ENCODE measurements at regions not wholly inside any gene's neighbourhood (a gene's known extent, or its start where the extent isn't known, plus 50 kb on each side); places are given as distances from the start of the nearest gene placed in this dataset.
A peak's percentile ranks its signal among the peaks of the same experiment; 100 is the strongest.
"Not testable (repeated sequence)": the region's sequence is repeated elsewhere in the genome, so short reads cannot be mapped to it uniquely, and the experiment has no call there.

DNA sequence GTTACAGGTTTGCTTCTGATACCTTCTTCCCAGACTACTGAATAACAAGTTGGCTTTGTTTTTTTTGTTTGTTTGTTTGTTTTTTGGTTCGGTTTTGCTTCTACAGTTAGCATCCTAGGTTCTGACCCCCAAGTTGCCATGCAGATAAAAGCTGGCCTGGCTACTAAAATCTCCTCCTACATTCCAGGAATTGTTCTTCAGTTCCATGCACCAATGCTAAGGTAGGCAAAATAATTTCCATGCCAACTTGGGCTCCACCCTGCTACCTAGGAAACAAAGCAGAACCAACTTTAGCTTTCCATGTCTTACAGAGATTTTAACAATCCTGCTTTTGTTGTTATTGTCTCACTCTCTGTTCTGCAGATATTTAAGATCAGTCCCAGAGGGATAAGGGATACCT, 495.5 kb upstream of the SOX9 start:
- no peak for DNase-seq

DNA sequence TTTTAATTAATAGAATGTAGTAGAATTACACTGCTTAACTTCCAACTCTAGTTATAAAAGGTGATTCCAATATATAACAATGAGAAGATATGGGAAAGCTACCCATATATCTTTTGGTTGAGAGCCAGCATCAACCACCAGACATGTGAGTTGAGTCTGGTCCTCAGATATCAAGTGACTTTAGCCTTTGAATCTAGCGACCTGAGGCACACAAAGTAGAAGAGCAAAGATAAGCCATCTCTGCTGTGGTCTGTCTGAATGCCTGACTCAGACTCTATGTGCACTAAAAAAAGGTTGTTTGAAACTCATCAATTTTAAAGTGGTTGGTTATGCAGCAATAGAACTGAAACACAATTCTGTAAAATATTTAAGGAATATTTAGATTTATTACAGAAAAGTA, 492.5 kb upstream of the SOX9 start:
- DNase-seq, result peak; percentile 9

DNA sequence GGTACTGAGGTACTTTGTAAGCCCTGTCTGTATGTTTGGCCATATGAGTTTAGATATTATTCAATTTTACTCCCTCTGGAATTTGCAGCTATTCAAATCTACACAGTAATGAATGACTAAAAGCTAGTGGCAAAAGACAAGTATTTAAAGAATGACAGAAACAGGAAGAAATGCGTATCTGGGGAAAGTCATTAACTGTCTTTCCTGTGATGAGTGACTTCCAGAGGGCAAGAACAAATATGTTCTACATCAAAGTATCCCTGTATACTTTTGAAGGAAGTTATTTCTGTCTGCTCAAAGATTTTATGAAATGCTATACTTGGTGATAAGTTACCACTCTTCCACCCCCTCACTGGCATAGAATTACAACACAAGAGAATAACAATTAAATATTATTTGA, 489.3 kb upstream of the SOX9 start:
- peak; percentile 80 for DNase-seq

DNA sequence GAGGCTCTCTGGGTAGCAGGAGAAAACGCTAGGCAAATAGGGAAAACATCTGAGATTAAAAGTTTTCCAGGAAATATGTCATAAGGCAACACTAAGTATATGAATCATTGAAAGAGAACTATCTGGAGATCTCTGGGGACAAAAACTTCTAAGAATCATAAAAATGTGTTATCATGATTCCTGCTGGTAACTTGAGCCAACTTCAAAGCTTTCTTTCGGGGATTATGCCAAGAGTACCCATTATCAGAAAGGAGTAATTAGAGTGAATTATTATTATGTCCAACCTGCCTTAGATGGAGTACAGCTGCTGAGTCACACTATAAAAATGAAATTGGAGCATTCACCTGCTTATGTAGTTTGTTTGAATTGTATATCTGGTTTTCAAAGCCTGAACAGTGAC, 488.5 kb upstream of the SOX9 start:
- DNase-seq, result peak; percentile 72

DNA sequence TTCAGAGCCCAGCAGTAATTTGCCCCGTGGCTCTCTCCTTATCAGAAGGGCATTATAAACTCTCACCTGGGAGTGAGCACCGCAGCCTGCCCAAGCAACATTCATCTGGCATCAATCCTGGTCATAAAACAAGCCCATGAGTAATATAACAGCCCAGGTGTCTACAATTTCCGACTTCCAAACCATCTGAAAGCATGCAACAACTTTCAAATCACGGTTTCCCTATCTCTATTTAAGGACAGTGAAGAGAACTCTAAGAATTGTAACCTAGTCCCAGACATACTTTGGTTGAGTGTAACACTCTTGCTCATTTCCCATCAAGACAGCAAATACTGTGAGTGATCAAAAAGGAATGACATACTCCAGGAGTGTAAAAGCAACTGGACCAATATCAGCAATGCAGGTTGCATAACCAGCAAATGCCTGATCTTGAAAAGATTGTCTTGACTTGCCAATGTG, 487.4 kb upstream of the SOX9 start:
- DNase-seq, result peak; percentile 91

DNA sequence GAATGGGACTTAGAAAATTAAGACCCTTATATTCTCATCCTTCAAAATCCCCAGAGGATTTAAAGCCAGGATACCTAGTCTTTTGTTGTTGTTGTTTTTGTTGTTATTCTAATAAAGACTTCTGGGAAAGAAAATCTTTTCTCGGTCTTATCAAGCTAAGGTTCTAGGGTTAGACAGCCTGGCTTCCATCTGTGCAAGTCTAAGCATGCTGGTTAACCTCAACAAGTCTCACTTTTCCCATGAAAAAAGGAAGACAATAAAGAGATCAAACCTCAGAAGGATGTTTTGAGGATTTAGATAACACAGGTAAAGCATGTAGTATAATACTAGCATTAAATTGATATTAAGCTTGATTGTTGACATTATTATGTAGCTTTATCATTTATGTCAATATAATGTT, 486.4 kb upstream of the SOX9 start:
- no peak for DNase-seq

DNA sequence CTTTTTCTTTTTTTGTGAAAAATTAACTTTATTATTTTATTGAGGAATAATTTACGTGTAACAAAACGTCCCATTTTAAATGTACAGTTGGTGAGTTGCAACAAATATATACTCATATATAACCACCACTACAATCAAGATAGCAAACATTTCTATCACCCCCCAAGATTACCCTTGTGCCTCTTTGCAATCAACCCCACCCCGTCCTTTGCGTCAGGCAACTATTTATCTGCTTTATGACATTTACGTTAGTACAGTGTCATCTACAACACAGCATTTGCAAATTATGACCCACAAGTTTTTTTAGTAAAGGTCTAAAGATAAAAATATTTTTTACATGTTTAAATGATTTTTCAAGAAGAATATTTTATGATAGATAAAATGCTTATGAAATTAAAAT, 485.6 kb upstream of the SOX9 start:
- DNase-seq, result no peak

DNA sequence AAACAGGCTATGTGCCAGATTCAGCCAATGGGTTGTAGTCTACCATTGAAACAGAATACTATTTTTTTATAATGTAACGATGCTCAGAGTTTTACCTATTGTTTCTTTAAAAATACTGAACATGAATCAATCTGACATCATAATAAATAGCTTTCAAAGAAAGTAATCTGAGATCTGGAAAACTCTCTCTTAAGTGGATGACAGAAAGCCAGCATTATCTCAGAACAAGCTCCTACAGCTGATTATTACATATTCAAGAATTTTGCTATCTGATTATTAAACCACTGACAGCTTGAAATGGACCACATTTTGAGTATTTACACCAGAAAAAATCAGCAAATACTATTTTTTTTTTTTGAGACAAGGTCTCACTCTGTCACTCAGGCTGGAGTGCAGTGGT, 484.2 kb upstream of the SOX9 start:
- DNase-seq, result no peak

DNA sequence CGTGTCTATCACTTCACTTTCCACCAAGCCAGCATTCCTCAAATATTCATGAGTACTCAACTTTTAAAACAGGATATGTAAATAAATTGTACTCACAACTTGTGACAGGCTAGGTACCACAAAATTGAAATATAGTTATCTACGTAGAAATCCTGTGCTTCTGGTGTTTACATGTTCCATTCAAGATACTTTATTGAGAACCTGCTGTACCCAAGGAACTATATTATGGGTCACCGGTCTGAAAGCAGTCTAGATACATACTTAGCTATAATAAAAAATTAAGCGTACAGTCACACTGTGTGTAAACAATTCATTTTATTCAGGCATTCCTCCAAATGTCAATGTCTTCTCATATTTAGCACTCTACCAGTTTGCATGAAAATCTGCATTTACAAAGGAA, 482.2 kb upstream of the SOX9 start:
- DNase-seq, result no peak

DNA sequence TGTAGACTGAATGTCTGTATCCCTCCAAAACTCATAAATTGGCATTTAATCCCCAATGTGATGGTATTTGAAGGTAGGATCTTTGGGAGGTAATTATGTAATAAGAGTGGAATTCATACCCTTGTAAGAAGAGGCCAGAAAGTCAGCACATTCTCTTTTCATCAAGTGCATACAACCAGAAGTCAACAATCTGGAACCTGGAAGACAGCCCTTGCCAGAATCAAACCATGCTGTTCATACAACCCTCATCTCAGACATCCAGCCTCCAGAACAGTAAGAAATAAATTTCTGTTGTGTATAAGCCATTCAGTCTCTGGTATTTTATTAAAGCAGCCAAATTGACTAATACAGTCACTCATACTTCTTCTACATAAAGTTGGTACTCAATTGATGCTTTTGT, 481.0 kb upstream of the SOX9 start:
- no peak for DNase-seq

DNA sequence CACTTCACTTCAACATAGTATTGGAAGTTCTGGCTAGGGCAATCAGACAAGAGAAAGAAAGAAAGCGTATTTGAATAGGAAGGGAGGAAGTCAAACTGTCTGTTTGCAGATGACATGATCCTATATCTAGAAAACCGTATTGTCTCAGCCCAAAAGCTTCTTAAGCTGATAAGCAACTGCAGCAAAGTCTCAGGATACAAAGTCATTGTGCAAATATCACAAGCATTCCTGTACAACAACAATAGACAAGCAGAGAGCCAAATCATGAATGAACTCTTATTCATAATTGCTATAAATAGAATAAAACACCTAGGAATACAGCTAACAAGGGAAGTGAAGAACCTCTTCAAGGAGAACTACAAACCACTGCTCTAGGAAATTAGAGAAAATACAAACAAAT, 473.9 kb upstream of the SOX9 start:
- DNase-seq, result not testable (repeated sequence)

DNA sequence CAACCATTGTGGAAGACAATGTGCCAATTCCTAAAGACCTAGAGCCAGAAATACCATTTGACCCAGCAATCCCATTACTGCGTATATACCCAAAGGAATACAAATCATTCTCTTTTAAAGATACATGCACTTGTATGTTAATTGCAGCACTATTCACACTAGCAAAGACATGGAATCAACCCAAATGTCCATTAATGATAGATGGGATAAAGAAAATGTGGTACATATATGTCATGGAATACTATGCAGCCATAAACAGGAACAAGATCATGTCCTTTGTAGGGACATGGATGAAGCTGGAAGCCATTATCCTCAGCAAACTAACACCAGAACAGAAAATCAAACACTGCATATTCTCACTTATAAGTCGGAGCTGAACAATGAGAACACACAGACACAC, 472.5 kb upstream of the SOX9 start:
- not testable (repeated sequence) for DNase-seq

DNA sequence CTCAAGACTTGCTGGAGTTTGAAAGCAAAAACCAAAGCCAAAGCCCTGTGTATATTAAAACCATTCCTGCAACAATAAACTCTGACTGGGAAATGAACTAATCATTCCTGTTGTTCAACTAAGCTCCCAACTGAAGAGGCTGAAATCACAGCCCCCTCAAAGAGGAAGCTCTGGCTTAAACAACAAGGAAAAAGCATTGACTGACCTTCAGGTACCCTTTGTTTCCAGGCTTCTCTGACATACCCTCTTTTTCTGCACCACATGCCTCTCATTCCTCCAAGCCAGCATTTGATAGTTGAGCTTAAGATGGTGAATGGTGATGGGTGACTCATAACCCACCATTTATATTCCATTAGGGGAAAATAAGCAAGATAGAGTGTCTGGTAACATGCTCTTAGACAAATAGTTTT, 470.9 kb upstream of the SOX9 start:
- peak; percentile 17 for DNase-seq

DNA sequence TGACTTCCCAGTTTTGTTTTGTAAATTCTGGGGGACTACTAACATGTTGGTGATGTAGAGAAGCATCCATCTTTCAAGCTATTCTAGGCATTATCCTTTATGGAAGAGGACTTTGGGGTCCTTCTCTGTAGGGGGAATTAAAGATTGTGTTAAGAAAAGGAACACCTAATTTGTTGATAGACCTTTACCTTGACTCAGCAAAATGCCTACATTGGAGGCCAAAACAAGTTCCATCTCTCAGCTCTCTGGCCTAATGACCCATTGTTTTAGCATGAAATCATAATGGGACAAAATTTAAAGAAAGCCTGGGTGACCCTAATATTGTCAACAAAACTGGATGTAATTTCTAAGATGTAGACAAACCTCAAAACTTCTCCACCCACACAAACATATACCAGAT, 465.3 kb upstream of the SOX9 start:
- no peak for DNase-seq

DNA sequence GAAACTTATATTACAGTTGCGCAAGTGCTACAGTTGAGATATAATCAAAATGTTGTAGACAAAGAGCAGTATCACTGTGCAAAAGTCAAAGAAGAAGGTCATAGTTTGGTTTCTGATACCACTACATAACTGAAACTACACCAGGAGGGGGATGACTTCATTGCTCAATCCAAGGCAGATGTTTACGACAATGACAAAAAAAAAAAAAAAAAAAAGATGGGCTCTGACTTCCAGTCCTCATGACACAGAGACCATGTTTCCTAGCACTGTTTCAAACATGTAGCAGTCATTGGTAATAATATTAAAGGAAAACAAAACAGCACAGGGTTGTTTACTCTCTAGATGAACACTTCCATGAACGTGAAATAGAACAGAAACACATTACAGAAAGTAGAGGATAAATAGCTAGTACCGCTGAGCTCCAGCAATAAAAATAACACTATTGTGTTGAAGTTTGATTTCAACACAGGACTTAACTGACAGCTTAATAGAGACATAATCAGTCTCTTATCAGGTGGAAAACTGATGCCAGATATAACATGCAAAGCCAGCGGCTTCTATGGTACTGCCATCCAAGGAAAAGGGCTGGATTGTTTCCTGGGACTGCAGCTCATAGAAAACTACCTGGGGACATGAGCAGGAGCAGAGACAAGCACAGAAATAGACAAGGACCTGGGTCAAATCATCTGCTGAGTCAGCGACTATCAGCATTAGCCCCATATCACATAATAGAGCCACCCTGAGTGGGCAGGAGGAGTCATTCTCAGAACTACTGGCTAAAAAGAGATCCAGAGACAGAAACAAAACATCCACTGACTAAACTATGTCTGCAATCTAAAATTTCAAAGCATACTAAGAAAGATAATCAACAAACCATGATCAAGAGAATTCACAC, 463.6 kb upstream of the SOX9 start:
- no peak for DNase-seq

DNA sequence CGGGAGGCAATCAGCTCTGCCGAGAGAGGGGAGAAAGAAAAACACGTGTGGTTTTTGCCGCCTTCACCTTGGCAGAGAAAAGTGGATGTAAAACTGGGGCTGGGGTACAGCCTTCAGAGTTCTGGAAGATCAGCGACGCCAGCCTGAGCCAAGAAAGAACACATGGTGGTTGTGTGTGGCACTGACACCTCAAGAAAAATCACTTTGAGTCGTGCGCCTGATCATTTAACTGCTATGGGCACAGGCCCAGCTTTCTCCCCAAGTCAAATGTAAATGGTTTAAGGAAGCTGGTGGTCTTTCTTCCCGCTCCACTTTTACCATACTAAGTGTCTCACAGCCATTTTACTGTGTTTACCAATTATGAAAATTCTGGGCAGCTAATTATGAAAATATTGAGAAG, 461.8 kb upstream of the SOX9 start:
- DNase-seq, result no peak

DNA sequence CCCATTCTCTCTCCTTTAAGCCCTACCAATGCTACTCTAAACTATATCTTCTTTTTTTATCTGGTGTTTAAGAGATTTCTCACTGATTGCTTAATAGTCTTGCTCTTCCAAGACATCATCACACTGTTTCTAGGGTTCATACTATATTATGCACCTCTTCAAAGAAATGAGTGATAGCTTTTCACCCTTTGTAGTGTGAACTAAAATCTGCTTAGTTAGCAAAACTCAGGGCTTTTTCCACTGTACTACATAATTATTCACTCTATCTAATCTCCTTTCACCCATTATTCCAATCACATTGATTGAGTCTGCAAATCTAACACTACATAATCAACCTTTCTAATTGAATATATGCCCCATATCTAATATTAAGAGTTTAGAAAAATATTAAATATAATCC, 456.0 kb upstream of the SOX9 start:
- DNase-seq, result no peak

DNA sequence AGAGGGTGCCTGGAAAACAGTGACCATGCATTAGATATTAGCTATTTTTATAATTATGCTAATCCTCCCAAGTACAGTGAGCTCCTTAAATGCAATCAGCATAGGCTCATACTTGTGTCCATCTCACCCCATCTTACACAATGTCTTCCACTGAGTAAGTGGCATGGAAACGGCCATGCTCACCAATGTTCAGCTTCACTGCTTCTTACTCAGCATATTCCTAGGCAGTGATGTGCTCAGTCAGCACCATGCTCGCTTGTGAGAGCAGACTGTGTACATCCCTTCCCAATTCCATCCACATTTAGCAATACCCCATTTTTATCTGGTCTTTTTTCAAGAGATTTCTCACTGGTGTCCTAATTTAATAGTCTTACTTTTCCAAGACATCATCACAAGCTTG, 454.8 kb upstream of the SOX9 start:
- DNase-seq, result no peak

DNA sequence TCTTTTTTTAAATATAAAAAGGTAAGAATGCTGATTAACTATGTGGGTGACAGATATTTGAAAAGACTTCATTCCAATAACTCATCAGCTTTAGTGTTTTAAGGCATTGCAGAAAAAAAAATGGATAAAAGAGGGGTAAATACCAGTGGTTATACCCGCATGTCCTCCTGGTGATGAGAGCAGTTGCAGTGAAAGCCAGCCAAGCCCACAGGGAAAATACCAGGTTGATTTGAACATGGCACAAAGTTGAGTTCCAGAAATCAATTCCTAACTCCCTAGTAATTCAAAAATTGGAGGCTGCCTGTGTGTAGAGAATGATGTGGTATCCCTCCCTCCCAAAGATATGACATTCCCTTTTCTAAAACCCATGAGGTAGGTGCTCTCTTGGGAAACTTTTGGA, 453.2 kb upstream of the SOX9 start:
- DNase-seq, result no peak

DNA sequence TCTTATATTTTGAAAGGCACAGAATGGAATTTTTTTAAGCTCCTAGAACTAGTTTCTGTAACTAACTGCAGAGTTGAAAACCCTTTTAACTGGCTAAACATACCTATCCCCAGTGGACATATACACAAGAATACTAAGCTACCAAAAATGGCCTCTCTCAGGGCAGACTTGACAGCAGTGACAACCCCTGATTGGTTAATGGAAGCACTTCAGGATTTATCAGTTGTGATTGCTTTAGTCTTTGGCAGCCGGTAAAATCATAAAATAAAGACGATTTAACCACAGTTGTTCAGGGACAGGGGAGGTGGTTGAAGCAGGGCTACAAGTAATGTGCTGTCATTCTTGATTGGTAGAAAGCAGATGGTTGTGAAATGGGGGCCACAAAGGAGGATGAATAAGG, 452.0 kb upstream of the SOX9 start:
- no peak for DNase-seq

DNA sequence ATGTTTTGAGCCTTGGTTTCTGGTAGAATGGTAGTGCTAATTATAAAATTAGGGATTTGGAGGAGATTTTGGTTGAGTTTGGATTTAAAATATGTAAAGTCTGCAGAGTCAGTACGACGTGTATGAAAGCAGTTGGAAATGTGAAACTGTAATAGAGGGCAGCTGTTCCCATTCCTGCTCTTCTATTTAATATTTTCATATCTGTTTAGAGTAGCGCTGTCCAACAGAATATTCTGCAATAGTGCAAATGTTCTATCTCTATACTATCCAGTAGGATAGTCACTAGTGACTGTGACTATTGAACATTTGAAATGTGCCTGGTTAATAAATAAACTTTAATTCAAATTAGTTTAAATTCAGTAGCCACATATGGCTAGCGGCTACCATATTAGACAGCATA, 443.4 kb upstream of the SOX9 start:
- DNase-seq, result no peak

DNA sequence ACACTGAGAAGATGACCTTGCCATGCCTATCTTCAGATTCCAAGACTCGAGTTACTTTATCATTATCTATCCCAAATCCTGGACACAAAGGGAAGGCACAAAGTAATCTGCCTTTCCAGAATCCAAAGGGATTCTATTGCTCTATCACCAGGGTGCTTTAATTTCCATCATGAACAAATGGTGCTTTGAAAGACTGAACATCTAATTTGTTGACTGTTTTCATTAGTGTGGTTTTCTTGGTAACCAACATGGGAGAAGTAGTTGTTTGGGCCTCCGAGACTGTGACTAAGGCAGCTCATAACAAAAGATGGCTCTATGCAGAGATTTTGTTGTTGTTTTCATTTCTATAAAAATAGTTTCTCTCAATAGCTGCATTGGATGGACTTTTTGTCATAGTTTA, 441.0 kb upstream of the SOX9 start:
- DNase-seq, result no peak

DNA sequence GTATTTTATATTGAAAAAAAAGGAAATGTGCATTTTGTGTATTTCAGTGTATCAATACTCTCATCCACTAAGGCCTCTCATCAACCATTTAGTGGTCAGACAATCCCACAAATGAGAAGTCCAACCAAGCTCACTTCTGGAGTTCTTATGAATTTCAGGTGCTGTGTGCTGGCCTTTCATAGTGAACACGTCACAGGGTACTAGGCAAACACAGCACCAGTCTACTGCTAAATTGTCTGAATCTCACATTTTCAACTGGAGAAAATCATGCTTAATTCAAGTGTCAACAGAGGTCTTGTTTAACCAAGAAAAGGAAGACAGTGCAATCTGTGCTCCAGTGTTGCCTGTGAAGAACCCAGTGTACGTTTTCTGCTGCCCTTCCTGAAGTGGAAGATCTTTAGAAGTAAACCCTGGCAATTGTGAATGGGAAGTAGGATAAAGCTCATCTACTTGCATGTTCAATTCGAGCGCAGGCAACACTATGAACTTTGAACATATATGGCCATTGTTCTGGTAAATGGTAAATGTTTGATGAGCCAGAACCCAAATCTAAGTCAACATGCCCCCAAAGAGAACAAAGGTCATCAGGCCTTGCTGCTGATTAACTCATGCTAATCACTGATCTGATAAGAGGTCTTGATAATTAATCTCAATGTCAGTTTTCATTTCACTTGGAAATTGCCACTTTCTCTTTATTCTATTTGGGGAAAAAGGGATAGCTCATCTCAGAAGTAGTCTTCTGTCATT, 439.2 kb upstream of the SOX9 start:
- DNase-seq, result no peak

DNA sequence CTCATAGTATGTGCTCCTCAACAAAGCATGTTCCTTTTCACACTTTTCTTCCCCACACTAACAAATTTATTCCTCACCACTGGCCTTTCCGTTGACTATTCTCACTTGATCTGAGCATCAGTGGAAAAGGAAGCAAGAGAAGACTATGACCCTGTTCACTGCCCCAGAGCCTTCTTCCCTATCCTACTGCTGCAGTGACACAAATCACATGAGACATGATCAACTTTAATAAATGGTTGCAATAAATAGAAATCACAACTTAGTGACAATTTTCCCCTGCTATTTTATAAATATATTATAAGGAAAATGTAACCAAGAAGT, 438.7 kb upstream of the SOX9 start:
- no peak for DNase-seq

DNA sequence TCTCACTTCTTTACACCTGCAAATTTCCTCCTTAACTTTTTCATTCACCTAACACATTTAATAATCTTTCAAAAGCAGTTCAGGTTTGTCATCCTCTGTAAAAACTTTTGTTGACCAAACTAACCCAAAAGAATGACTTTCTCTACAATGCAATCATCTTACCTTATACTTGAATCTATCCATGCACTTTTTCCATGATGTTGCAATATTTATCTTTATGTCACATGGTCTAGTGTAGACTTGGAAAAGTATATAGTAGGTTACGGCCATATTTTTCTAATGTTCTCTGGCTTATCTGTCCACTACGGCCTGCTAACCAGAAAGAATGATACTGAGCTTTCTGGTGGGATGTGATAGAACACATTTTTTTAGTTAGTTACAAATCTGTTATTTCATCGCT, 431.0 kb upstream of the SOX9 start:
- no peak for DNase-seq

All from EL (cell line).